HCT116 (cell line): ENCODE measurements at regions not wholly inside any gene's neighbourhood (a gene's known extent, or its start where the extent isn't known, plus 50 kb on each side); places are given as distances from the start of the nearest gene placed in this dataset.

Source experiments
- ATAC-seq: fragments of 200-7000 bp; cut with Tn5 transposase; 2 replicates; pipeline ENCODE4 v1.9.1; 2020; ENCODE audit warnings: mild to moderate bottlenecking, moderate library complexity
- BruUV-seq: library from RNA; stranded (reverse); fragments of 400-500 nt; replicated peaks from 2 replicates; lab custom pipeline; 2021; lab: Mats Ljungman, UMichigan
- CTCF ChIA-PET: fragments of 300-600 bp; sonication (Branson Sonifier 250); formaldehyde crosslinking; loops from one replicate; lab custom pipeline; 2021; ENCODE audit warnings: antibody characterized with exemption; lab: Charles Lee
- POLR2A ChIA-PET: fragments of 300-600, 350-600 bp; sonication (Branson Sonifier 250); formaldehyde crosslinking; loops from one replicate; lab custom pipeline; 2021; ENCODE audit warnings: antibody characterized with exemption; lab: Charles Lee
- RAD21 ChIA-PET, 2 experiments: fragments of 300-600 bp; sonication (Branson Sonifier 250); formaldehyde crosslinking; loops; one replicate each; lab custom pipeline; 2023; ENCODE audit warnings: low total read pairs in 2 of 2; ENCODE audit not compliant: uncharacterized antibody in 2 of 2, unreplicated experiment in 2 of 2, low non-redundant PET in 1 of 2; lab: Charles Lee
- DNase-seq: peaks from one replicate; pipeline ENCODE4 v3.0.0-alpha.2; 2010; ENCODE audit warnings: low read depth, low spot score
- H2AFZ ChIP-seq: fragments of 200-600 bp; shearing (Covaris generic), sonication (generic); 2 replicates; pipeline ENCODE4 v1.6.1; 2017; ENCODE audit warnings: low read depth, mixed run types, mixed read lengths, antibody characterized with exemption, low read length; ENCODE audit not compliant: poor library complexity, severe bottlenecking
- H3K27ac ChIP-seq: 2 replicates; pipeline ENCODE4 v1.5.1; 2012; ENCODE audit warnings: low read depth, low read length
- H3K27me3 ChIP-seq: fragments of 200-600 bp; sonication (generic); 2 replicates; pipeline ENCODE4 v1.6.1; 2016; ENCODE audit warnings: mixed run types, low read length, mixed read lengths; ENCODE audit not compliant: insufficient read depth
- H3K36me3 ChIP-seq, 2 experiments: fragments of 200-500 bp in 1 of 2; fragments of 200-600 bp in 1 of 2; sonication (Bioruptor generic) in 1 of 2; sonication (generic) in 1 of 2; 2 replicates each; pipeline versions ENCODE4 v1.5.1 to v1.6.1; 2014 to 2016; ENCODE audit warnings: low read length in 2 of 2, inconsistent platforms in 1 of 2, mixed read lengths in 1 of 2, mixed run types in 1 of 2; ENCODE audit not compliant: insufficient read depth in 2 of 2, control insufficient read depth in 1 of 2
- H3K4me1 ChIP-seq, 2 experiments: fragments of 200-600 bp in 1 of 2; sonication (generic) in 1 of 2; 2 replicates each; pipeline versions ENCODE4 v1.5.1 to v1.6.1; 2012 to 2017; ENCODE audit warnings: low read length in 2 of 2, inconsistent platforms in 1 of 2, mild to moderate bottlenecking in 1 of 2, mixed read lengths in 1 of 2, mixed run types in 1 of 2, moderate library complexity in 1 of 2; ENCODE audit not compliant: insufficient read depth in 2 of 2, control insufficient read depth in 1 of 2
- H3K4me2 ChIP-seq: fragments of 200-600 bp; sonication (generic); 2 replicates; pipeline ENCODE4 v1.6.1; 2017; ENCODE audit warnings: mixed run types, low read length, mixed read lengths
- H3K4me3 ChIP-seq, 2 experiments: fragments of 200-600 bp in 1 of 2; sonication (generic) in 1 of 2; replicated peaks in 1 of 2; 2 replicates each; pipeline ENCODE4 v1.5.1; 2011 to 2016; ENCODE audit warnings: low read length in 2 of 2, control low read depth in 1 of 2, low read depth in 1 of 2, mild to moderate bottlenecking in 1 of 2, mixed read lengths in 1 of 2, mixed run types in 1 of 2
- H3K79me2 ChIP-seq: fragments of 200-600 bp; sonication (generic); 2 replicates; pipeline ENCODE4 v1.6.1; 2017; ENCODE audit warnings: mild to moderate bottlenecking, mixed run types, low read length, moderate library complexity, mixed read lengths; ENCODE audit not compliant: insufficient read depth
- H3K9ac ChIP-seq: fragments of 200-600 bp; sonication (generic); 2 replicates; pipeline ENCODE4 v1.6.1; 2016; ENCODE audit warnings: low read length, mixed read lengths
- H3K9me2 ChIP-seq: fragments of 200-600 bp; sonication (generic), shearing (Covaris generic); 2 replicates; pipeline ENCODE4 v1.6.1; 2017; ENCODE audit warnings: mixed run types, mild to moderate bottlenecking, moderate library complexity; ENCODE audit not compliant: insufficient read depth
- H3K9me3 ChIP-seq, 2 experiments: fragments of 200-500 bp in 1 of 2; fragments of 200-600 bp in 1 of 2; sonication (Bioruptor generic) in 1 of 2; sonication (generic) in 1 of 2; 2 replicates each; pipeline ENCODE4 v1.6.1; 2014 to 2017; ENCODE audit warnings: low read length in 2 of 2, mixed read lengths in 2 of 2, inconsistent platforms in 1 of 2, low read depth in 1 of 2, mild to moderate bottlenecking in 1 of 2, mixed run types in 1 of 2, moderate library complexity in 1 of 2; ENCODE audit not compliant: control insufficient read depth in 1 of 2, insufficient read depth in 1 of 2
- H4K20me1 ChIP-seq: fragments of 200-600 bp; sonication (generic), shearing (Covaris generic); 2 replicates; pipeline ENCODE4 v1.6.1; 2017; ENCODE audit warnings: mixed run types, mild to moderate bottlenecking, moderate library complexity; ENCODE audit not compliant: insufficient read depth
- ATF3 ChIP-seq: IDR thresholded peaks from 2 replicates; pipeline ENCODE4 v1.6.1; 2012
- CBX3 ChIP-seq: IDR thresholded peaks from 2 replicates; pipeline ENCODE4 v1.6.1; 2012; ENCODE audit warnings: low read depth
- CEBPB ChIP-seq: IDR thresholded peaks from 2 replicates; pipeline ENCODE4 v1.6.1; 2012; ENCODE audit warnings: low read depth
- CTCF ChIP-seq, 3 experiments: fragments of 200-600 bp in 1 of 3; sonication (generic) in 1 of 3; IDR thresholded peaks in 2 of 3; conservative IDR thresholded peaks in 1 of 3; 2 replicates each; pipeline ENCODE4 v1.5.1; 2012 to 2017; ENCODE audit warnings: low read depth in 2 of 3, low read length in 2 of 3, antibody characterized with exemption in 1 of 3, borderline replicate concordance in 1 of 3, control low read depth in 1 of 3, mild to moderate bottlenecking in 1 of 3, mixed read lengths in 1 of 3, mixed run types in 1 of 3, moderate library complexity in 1 of 3; ENCODE audit not compliant: insufficient read depth in 1 of 3
- EGR1 ChIP-seq: IDR thresholded peaks from 2 replicates; pipeline ENCODE4 v1.6.1; 2012; ENCODE audit warnings: low read depth
- EZH2 ChIP-seq: fragments of 200-600 bp; sonication (generic); IDR thresholded peaks from 2 replicates; pipeline ENCODE4 v1.6.1; 2017; ENCODE audit warnings: antibody characterized with exemption, mixed run types
- EZH2phosphoT487 ChIP-seq: fragments of 200-600 bp; IDR thresholded peaks from 2 replicates; pipeline ENCODE4 v1.6.1; 2018; ENCODE audit warnings: antibody characterized with exemption, borderline replicate concordance
- FOSL1 ChIP-seq: IDR thresholded peaks from 2 replicates; pipeline ENCODE4 v1.6.1; 2012; ENCODE audit warnings: low read depth
- JUND ChIP-seq: IDR thresholded peaks from 2 replicates; pipeline ENCODE4 v1.6.1; 2012
- POLR2A ChIP-seq: IDR thresholded peaks from 2 replicates; pipeline ENCODE4 v1.7.0; 2011; ENCODE audit warnings: borderline replicate concordance; ENCODE audit not compliant: insufficient read depth, insufficient read length; ENCODE audit errors: extremely low read depth
- SIN3A ChIP-seq: IDR thresholded peaks from 2 replicates; pipeline ENCODE4 v1.6.1; 2012; ENCODE audit warnings: low read depth
- ZFX ChIP-seq: fragments of 450-650 bp; IDR thresholded peaks from 2 replicates; pipeline ENCODE4 v1.6.1; 2017
- intact Hi-C: fragments of 100-400 bp; cut with micrococcal nuclease; formaldehyde crosslinking; loops from 2 replicates; pipeline ENCODE4 v1.10.0; 2022
- TF ChIP-seq, protein P1 (sequence below): IDR thresholded peaks from 2 replicates; pipeline ENCODE4 v1.6.1; 2012

DNA sequence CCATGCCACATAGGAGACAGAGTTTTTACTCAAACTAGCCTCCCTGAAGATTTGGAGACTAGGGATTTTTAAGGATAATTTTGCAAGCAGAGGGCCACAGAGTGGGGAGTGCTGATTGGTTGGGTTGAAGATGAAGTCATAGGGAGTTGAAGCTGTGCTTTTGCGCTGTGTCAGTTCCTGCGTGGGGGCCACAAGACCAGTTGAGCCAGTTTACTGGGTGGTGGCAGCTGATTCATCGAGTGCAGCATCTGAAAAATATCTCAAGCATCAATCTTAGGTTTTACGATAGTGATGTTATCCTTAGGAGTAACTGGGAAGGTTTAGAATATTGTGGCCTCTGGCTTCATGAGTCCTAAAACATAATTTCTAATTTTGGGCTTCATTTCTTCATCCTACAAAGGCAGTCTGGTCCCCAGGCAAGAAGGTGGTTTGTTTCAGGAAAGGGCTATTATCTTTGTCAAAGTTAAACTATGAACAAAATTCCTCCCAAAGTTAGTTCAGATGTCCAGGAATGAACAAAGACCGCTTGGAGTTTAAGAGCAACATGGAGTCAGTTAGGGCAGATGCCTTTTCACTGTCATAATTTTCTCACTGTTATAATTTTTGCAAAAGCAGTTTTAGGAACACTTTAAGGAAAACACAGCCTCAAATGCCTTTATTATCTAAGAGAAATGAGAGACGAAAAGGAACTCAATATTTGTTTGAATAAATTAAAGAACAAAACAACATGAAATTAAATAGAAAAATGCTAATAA lies 960.8 kb upstream of the PRKX start:
- ATAC-seq = no peak

More for the DNA sequence above, 960.8 kb upstream of the PRKX start:
- no peaks in the 10 kb centered on the region for H3K79me2 ChIP-seq
- no peaks in the 10 kb centered on the region for H3K36me3 ChIP-seq
- TF ChIP-seq ATF3 (no peak), EZH2phosphoT487 (no peak), CEBPB (no peak), EZH2 (no peak), ZFX (no peak), FOSL1 (no peak), JUND (no peak), SIN3A (no peak), EGR1 (no peak), CBX3 (no peak), CTCF (IDR thresholded peaks at IDR 0.05 in 2 of 3, conservative IDR thresholded peaks at IDR 0.05 in 1 of 3; ENCODE audit: borderline replicate concordance in 1 of 3, insufficient read depth in 1 of 3, low read depth in 2 of 3, low read length in 2 of 3) (no peak), POLR2A (no peak)
- TF ChIP-seq, protein P1, sequence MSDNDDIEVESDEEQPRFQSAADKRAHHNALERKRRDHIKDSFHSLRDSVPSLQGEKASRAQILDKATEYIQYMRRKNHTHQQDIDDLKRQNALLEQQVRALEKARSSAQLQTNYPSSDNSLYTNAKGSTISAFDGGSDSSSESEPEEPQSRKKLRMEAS = no peak
- no peaks in the 10 kb centered on the region for H3K27me3 ChIP-seq
- no peak for DNase-seq
- no peak overlapping the region for H3K27ac ChIP-seq
- no peak overlapping the region for H2AFZ ChIP-seq
- no peaks in the 10 kb centered on the region for H4K20me1 ChIP-seq
- H3K4me2 ChIP-seq = no peak overlapping the region
- no peak overlapping the region for H3K9ac ChIP-seq
- ChIA-PET RAD21 (no interaction called here), CTCF (no interaction called here), POLR2A (no interaction called here)
- H3K9me2 ChIP-seq = no peaks in the 10 kb centered on the region
- intact Hi-C loops = no loop called here
- no peak overlapping the region for H3K4me3 ChIP-seq
- H3K4me1 ChIP-seq = no peaks in the 10 kb centered on the region
- H3K9me3 ChIP-seq = no peaks in the 10 kb centered on the region
- no TSS peak for BruUV-seq
